Fibroblast of skin of left biceps (primary cell): ENCODE measurements at regions not wholly inside any gene's neighbourhood (a gene's known extent, or its start where the extent isn't known, plus 50 kb on each side); places are given as distances from the start of the nearest gene placed in this dataset.
"Not testable (repeated sequence)": the region's sequence is repeated elsewhere in the genome, so short reads cannot be mapped to it uniquely, and the experiment has no call there.

ENCODE experiments used
- DNase-seq, 2 experiments: peaks; one replicate each; pipeline ENCODE4 v3.0.0-alpha.2; 2013; ENCODE audit warnings: low read depth in 2 of 2

- DNase-seq = peak in 1 of 2 experiments; percentile 25
These were observed 235.1 kb upstream of the GAP43 start for GRCh38 chr3:115388166-115388565.

- DNase-seq = no peak
These were observed 234.5 kb upstream of the GAP43 start for GRCh38 chr3:115388811-115389210.

GRCh38 chr3:115396801-115397200 is 226.5 kb upstream of the GAP43 start:
- DNase-seq = no peak

GRCh38 chr3:115397433-115397832 is 225.9 kb upstream of the GAP43 start:
- DNase-seq = no peak

DNA sequence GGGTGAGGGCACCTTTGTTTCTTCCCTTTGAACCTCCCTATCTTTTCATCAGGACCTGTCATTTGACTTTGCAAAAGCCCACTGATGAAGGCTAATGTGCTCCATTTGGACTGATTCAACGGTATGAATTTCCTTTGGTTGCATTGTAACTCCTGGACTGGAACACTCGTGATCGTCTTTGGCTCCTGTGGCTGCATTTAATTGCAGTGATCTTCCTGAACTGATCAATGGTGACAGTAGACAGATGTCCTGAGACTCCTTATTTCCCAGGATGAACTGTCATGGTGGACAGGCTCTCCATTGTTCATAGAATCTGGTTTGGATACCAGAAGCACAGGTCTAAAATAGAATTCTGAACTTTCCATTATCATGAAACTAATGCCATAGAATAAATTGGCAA is 224.8 kb upstream of the GAP43 start:
- DNase-seq = no peak

DNA sequence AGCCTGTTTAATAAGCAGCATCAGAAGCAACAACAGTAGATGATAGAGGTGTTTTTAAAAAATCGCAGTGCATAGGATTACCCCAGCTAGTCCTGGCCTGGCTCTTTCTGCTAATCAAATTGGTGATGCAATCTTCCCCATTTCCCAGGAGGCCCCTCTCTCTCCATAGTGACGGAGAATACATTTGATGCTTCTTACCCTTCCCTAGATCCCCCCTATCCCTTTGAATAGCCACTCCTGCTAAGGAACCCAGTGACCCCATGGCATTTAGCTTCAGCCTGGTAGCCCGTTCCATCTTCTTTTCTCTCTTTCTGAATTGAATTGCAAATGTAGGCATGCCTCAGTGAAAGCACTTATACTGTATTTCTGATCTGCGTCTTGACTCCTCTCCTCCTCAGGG is 223.6 kb upstream of the GAP43 start:
- no peak for DNase-seq

GRCh38 chr3:115401298-115401697 is 222.0 kb upstream of the GAP43 start:
- DNase-seq = peak in 1 of 2 experiments; percentile 55

- peak; percentile 53 to 57 for DNase-seq
These were observed 221.3 kb upstream of the GAP43 start for GRCh38 chr3:115401851-115402501.

- DNase-seq = no peak
These were observed 220.7 kb upstream of the GAP43 start for GRCh38 chr3:115402651-115403050.

DNA sequence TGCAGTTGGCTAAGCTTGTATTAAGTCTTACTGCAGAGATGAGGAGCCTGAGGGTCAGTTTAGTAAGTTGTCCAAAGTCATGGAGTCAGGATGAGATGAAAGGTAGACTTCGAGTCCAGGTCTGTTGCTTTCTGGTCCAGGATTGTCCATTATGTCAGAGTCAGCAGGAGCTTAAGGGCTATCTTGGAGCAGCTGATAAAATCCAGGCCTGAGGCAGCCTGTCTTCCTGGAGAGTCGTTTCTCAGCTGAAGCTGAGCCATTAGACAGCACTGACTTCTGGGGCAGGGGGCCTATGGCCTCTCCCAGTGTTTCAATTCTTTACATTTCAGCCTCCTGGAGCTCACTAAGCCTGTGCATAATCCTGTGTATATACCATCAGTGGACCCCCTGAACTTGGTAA is 219.5 kb upstream of the GAP43 start:
- no peak for DNase-seq

- DNase-seq = no peak
These were observed 213.7 kb upstream of the GAP43 start for GRCh38 chr3:115409596-115409995.

DNA sequence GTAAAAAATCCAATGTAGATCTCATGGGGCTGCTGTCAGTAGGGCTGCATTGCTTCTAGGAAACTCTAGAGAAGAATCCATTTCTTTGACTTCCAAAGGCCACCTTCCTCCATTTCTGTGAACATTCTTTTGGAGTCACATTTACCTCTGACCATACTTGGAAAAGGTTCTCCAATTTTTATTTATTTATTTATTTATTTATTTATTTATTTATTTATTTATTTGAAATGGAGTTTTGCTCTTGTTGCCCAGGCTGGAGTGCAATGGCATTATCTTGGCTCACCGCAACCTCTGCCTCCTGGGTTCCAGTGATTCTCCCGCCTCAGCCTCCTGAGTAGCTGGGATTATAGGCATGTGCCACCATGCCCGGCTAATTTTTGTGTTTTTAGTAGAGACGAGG is 208.7 kb upstream of the GAP43 start:
- not testable (repeated sequence) for DNase-seq

- DNase-seq = no peak
These were observed 207.9 kb upstream of the GAP43 start for GRCh38 chr3:115415246-115415996.

GRCh38 chr3:115418583-115418982 is 204.7 kb upstream of the GAP43 start:
- no peak for DNase-seq

- DNase-seq = no peak
These were observed 203.2 kb upstream of the GAP43 start for GRCh38 chr3:115420086-115420485.

GRCh38 chr3:115423170-115423569 is 200.1 kb upstream of the GAP43 start:
- no peak for DNase-seq

DNA sequence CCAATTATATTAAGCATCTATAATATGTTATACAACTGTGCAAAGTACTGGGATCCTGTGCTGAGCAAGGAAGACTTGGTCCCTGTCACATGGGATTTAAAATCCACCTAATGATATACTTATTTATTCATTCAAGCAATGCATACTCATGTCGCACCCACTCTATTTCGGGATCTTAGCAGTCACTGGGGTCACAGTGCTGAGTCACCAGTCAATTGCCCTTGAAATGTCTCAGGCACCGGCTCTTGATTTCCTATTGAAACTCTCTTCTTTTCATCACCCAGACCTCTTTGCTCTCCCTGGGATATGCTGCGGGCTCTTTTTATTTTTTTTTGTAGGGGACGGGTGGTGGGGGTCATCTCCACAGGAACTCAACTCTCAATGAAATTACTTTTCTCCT is 194.5 kb upstream of the GAP43 start:
- DNase-seq = no peak

DNA sequence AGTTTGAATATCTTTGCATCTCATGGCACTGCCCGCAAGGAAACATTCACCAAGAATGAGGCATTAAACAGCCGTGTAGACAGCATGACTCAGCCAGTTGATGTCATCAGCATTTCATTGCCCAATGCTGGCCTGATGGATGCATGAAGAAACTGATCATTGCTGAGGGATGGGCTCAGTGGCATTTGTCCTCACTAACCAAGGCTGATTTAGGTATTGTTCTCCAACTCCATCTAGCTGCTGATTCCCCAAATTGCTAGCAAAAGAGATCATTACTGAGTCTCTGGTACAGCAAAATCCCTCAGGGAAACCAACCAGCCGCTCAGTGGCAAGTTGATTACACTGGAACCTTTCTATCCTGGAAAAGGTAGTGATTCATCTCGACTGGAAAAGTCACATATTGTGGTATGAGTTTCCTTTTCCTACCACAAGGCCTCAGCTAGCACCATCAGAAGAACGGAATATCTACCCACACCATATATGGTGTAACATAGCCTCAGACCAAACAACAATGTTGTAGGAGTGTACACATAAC is 186.5 kb upstream of the GAP43 start:
- DNase-seq = peak; percentile 74 to 76

GRCh38 chr3:115438799-115439198 is 184.5 kb upstream of the GAP43 start:
- DNase-seq = no peak

DNA sequence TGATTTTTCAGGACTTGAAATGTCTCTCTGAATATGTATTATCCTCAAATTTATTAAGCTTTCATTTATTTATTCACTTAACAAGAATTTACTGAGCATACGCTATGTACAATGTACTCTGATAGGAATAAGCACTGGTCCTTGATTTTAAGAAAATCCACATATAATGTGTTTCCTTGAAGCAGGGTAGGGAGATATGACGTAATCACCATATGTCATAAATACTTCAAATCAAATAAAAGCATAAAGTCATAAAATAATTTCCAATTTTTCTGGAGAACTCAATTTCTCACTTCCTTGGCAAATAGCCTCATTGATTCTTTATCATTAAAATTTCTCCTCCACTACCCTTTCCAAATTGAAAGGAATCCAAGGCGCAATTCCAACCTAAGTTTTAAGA is 177.8 kb upstream of the GAP43 start:
- DNase-seq = no peak

DNA sequence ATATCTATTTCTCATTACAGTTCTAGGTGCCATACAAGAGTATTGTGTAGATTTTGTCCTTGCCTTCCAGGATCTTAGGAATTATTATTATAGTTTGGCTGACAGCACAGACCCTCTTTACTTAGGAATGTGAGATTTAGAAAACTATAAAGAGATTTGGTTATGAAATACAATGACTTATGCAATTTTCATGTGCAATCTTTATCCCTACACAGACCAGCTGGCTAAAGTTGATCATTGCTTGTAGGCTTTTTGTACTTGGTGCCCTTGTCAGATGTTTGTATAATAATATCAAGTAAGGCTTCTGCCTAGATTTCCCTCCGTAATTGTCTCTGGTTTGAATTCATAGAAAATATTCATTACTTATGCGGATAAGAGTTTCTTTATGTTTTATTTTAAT is 174.5 kb upstream of the GAP43 start:
- no peak for DNase-seq

DNA sequence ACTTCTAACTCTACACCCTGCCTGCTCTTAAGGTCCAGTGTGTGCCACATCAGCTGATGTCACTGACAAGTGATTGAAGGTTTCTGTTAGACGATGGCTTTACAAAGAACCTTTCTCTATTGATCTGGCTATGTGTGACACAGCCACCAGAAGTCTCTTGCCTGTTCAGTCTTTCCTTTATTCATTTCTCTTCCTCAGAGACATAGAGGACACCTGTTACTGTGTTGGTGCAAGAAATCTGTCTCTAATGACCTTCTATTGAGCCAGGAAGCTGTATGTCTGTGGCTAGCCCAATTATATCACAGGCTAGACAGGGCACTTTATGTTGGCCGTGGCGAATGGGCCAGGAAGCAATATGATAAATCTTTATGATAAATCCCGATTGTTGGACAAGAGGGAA is 173.3 kb upstream of the GAP43 start:
- no peak for DNase-seq

DNA sequence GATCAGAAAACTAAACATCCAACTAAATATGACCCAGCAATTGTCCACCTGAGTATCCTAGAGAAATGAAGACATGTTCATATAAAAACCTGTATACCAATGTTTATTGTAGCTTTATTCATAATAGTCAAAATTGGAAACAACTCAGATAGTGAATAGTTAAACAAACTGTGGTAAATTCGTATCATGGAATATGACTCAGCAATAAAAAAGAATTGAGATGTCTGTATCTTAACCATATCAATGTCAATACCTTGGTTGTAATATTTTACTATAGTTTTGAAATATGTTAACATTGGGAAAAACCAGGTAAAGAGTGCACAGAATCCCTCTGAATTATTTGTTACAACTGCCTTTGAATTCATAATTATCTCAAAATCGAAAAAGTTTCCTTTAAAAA is 159.3 kb upstream of the GAP43 start:
- DNase-seq = no peak
